Gastroesophageal sphincter (tissue), 3 donors: ENCODE measurements at regions not wholly inside any gene's neighbourhood (a gene's known extent, or its start where the extent isn't known, plus 50 kb on each side); places are given as distances from the start of the nearest gene placed in this dataset.

Source experiments
- POLR2A ChIP-seq, 2 donors: fragments of 450-650 bp; IDR thresholded peaks; one replicate each; pipeline ENCODE4 v1.6.1; 2017; ENCODE audit warnings: antibody characterized with exemption in 2 of 2, mild to moderate bottlenecking in 2 of 2, moderate library complexity in 1 of 2
- TF ChIP-seq, protein P1 (sequence below), 4 experiments: fragments of 200-600 bp in 2 of 4; fragments of 450-650 bp in 2 of 4; sonication (generic) in 1 of 4; IDR thresholded peaks; one replicate each; pipeline ENCODE4 v1.5.1; 2017 to 2019; ENCODE audit warnings: antibody characterized with exemption in 4 of 4, mild to moderate bottlenecking in 2 of 4, moderate library complexity in 2 of 4

- TF ChIP-seq, protein P1, sequence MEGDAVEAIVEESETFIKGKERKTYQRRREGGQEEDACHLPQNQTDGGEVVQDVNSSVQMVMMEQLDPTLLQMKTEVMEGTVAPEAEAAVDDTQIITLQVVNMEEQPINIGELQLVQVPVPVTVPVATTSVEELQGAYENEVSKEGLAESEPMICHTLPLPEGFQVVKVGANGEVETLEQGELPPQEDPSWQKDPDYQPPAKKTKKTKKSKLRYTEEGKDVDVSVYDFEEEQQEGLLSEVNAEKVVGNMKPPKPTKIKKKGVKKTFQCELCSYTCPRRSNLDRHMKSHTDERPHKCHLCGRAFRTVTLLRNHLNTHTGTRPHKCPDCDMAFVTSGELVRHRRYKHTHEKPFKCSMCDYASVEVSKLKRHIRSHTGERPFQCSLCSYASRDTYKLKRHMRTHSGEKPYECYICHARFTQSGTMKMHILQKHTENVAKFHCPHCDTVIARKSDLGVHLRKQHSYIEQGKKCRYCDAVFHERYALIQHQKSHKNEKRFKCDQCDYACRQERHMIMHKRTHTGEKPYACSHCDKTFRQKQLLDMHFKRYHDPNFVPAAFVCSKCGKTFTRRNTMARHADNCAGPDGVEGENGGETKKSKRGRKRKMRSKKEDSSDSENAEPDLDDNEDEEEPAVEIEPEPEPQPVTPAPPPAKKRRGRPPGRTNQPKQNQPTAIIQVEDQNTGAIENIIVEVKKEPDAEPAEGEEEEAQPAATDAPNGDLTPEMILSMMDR (IDR thresholded peaks at IDR 0.05): no peak
- TF ChIP-seq POLR2A (IDR thresholded peaks at IDR 0.05): no peak
These were observed 529.1 kb upstream of the CCDC54 start for GRCh38 chr3:106848099-106848498.
